Activated T-cell treated with anti-CD3 and anti-CD28 coated beads for 48 hours (primary cell): ENCODE measurements at regions not wholly inside any gene's neighbourhood (a gene's known extent, or its start where the extent isn't known, plus 50 kb on each side); places are given as distances from the start of the nearest gene placed in this dataset.
A peak's percentile ranks its signal among the peaks of the same experiment; 100 is the strongest.

Source experiments
- DNase-seq: peaks from one replicate; pipeline ENCODE4 v3.0.0-alpha.2; 2020; ENCODE audit warnings: low read depth

DNA sequence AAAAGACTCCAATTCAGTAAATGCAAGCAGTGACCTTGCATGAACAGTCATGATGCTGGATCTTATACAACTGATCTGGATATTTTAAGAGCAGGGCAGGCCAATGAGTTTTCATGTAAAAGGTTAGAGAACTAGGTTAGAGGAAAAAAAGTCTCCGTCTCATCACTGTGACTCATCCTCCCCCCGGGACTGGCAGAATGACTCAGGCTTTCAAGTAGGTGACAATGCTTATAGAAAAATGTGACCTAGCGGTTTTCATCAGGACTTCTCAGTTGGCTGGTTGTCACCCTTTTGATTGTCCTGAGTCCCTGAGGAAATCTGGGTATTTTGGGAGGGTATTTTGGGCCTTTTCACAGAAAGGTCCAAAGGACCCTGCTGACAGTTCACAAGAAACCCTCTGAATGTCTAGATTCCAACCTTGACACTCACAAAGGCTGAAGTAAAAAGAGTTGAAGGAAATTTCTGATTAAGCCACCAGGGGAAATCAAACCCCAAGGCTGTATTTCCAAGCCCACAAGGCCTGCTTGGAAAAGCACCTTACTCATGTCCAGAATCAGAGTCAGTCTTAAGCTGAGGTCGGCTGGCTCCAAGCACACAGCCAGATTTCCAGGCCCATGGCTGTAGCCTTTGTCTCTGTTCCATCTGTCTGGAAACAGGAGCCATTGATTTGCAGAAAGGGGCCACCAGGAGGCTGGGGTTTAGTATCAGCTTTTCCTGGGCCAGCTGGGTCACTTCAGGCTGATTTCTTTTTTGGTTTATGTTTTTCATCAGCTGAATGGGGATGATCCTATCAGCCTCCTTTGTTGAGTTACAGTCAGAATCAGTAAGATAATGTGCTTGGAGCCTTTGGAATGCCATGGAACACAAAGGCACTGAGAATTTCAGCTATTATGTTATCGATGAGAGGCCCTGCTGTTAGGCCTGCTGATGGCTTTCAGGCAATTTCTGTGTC is 226.4 kb upstream of the HABP2 start:
- peak; percentile 17 for DNase-seq

DNA sequence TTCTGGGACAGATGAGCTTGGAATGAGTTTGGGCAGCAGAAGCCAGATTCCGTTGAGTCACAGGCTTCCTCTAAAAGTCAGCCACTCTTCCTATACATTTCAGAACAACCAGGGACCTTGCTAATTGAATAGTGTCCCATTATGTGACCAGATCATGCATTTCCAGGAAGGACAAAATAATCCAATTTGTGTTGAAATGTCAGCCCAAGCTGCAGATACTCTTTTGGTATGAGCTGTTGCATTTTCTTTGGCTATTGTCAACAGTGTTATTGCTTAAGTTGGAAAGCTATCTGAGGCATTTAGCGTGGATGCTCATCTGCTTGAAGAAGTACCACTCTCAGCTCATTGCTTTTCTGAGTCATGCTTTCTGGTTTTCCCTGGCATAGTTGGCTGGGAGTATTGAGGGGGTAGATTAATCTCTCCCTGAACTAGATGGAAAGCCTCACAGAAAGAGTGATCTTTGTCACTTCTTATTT is 223.7 kb upstream of the HABP2 start:
- DNase-seq = no peak

GRCh38 chr10:113331961-113332360 is 220.9 kb upstream of the HABP2 start:
- no peak for DNase-seq

DNA sequence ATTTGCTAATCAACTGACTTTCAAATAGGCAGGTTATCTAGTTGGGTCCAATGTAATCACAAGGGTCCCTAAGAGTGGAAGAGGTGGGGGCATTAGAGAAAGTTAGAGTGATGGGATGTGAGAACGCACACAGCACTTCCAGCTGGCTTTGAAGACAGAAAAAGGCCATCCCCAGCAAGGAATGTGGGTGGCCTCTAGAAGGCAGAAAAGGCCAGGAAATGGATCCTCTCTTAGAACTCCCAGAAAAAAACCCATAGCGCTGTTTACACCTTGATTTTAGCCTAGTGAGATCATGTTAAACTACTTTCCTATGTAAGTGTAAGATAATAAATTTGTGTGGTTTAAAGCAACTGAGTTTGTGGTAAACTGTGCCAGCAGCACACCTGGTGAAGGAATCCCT is 219.5 kb upstream of the HABP2 start:
- DNase-seq = no peak

GRCh38 chr10:113335592-113335991 is 217.3 kb upstream of the HABP2 start:
- no peak for DNase-seq

- DNase-seq = no peak
These were observed 216.2 kb upstream of the HABP2 start for GRCh38 chr10:113336549-113337130.

DNA sequence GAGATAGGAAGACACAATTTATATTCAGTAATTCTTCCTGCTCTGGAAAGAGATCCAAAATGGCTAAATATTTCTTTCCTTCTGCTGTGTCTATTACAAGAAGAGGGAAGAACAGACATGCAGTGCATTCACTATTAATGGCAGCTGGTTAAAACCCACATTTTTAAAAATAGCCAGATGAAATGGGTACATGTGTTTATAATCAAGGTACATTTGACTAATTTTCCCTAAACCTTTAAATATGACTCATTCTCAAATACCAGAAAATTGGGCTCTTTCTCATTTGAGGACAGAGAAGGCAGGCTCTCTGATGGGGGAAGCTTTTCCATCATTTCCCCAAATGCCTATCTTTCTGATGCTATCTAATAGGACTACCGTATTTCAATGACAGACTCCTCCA is 215.7 kb upstream of the HABP2 start:
- DNase-seq = no peak

- no peak for DNase-seq
These were observed 213.7 kb upstream of the HABP2 start for GRCh38 chr10:113339121-113339520.

- DNase-seq = no peak
These were observed 212.6 kb upstream of the HABP2 start for GRCh38 chr10:113340282-113340681.

- DNase-seq = no peak
These were observed 211.7 kb upstream of the HABP2 start for GRCh38 chr10:113341138-113341537.

- DNase-seq = no peak
These were observed 206.8 kb upstream of the HABP2 start for GRCh38 chr10:113345826-113346624.

- no peak for DNase-seq
These were observed 205.3 kb upstream of the HABP2 start for GRCh38 chr10:113347508-113347907.

GRCh38 chr10:113348694-113349093 is 204.2 kb upstream of the HABP2 start:
- DNase-seq = no peak

GRCh38 chr10:113350311-113351040 is 202.4 kb upstream of the HABP2 start:
- no peak for DNase-seq

DNA sequence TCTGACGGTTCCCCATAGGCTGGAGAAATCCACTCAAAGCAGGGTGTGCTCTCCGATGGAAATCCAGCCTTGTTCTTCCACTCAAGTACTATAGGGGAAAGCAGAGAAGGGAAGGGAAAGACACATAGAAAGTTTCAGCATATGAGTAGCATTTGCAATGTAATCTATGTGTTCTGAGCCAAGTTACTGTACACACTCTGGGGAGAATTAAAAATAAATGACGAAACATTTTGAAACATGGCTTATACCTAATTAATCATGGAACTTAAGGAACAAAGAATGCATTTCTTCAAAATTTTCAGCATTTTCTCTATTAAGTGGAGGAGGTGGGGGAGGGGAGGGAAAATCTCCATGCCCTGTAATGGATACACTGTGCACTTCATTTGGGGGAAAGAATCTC is 198.1 kb upstream of the HABP2 start:
- DNase-seq = no peak

DNA sequence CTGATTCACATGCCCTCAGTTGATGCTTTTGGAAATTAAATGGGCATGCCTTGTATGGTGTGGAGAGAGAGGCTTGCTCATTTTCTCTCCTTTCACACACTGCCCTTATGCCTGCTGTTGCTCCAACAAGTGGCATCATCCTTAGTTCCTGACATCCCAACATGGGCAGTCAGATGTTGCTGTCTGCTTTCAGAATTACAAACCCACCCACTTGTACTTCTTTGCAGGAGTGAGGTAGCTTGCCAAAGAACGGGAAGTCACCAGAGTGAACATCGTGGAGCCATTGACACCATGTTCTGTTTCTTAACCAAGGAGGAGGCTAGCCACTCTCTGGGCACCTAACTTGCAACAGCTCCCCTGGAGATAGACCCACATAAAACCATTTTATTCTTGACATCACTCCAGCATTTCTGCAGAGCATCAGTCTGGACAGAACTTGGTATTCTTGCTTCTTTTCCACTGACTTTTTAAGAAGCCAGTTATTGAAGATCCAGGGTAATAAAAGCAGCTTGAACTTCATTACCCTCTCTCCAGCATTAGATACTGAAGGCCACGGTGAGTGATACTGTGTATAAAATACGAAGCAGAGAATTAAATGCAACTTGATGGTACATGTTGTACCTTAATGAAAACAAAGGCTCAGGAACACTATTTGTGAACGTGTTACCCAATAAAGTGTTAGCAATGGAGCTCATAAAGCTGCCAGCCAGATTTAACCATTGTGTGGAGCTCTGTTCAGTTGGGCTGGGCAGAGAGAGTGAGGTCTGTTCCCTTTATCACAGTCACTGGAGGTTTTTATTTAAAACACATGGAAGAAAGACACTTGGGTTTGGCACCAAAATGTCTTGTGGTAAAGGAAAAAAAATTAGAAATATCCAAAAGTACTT is 195.8 kb upstream of the HABP2 start:
- no peak for DNase-seq

GRCh38 chr10:113357681-113358300 is 195.1 kb upstream of the HABP2 start:
- no peak for DNase-seq

GRCh38 chr10:113359655-113360054 is 193.2 kb upstream of the HABP2 start:
- no peak for DNase-seq

DNA sequence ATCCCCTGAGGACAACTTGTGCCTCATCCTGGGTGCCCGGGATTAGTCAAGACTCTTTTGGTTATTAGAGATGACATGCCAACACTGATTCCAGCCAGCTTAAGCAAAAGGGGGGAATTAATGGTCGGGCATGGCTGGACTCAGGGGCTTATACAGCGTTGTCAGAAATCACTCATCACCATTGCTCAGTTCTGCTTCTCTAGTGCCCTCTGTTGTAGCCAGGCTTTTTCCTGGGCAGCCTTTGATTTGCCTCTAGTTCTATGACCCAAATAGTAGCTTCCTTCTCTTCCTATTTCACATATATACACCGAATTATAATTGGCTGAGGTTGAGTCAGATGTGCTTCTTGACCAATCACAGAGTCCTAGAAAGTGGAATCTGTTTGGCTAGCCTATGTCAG is 192.0 kb upstream of the HABP2 start:
- DNase-seq = no peak

DNA sequence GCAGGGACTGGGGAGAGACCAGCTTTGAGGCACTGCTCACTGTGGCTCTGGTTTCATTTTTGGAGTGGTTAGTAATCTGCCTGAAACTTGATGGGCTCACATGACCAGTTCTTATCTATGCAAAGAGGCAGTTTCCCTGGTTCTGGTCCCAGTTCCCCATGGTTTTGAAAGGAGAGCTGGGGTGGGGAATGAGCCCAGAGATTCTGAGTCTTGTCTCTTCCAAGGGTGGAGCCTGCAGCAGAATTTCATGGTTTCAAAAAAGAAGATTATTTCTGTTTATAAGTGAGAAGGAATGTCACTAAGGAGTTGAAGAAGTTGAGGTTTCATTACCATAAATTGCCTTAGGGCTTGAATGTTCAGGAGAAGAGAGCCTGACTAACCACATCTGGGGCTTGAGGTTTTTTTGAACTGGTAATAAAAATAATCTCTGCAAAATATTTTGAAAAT is 190.2 kb upstream of the HABP2 start:
- DNase-seq = no peak
